ENCODE measurements at regions not wholly inside any gene's neighbourhood (a gene's known extent, or its start where the extent isn't known, plus 50 kb on each side); places are given as distances from the start of the nearest gene placed in this dataset.
"Not testable (repeated sequence)": the region's sequence is repeated elsewhere in the genome, so short reads cannot be mapped to it uniquely, and the experiment has no call there.

GRCh38 chr11:29485641-29486040 lies 531.2 kb downstream of the KCNA4 start:
- DNase-seq: no peak

- DNase-seq: no peak
These were observed 532.3 kb downstream of the KCNA4 start for GRCh38 chr11:29484548-29484947.

- DNase-seq: no peak
These were observed 533.0 kb downstream of the KCNA4 start for GRCh38 chr11:29483831-29484230.

GRCh38 chr11:29482510-29482909 lies 534.3 kb downstream of the KCNA4 start:
- DNase-seq: no peak

- DNase-seq: no peak
These were observed 535.1 kb downstream of the KCNA4 start for GRCh38 chr11:29481738-29482137.

- DNase-seq: no peak
These were observed 535.8 kb downstream of the KCNA4 start for GRCh38 chr11:29480981-29481380.

GRCh38 chr11:29458252-29458651 lies 558.6 kb downstream of the KCNA4 start:
- no peak for DNase-seq

- DNase-seq: peak in 1 of 51 donors; percentile 8
These were observed 564.7 kb downstream of the KCNA4 start for GRCh38 chr11:29452146-29452545.

GRCh38 chr11:29449281-29450074 lies 567.4 kb downstream of the KCNA4 start:
- DNase-seq: no peak

GRCh38 chr11:29448246-29448877 lies 568.5 kb downstream of the KCNA4 start:
- DNase-seq: peak in 10 of 51 donors; percentile 0 to 32 (median 2)

- DNase-seq: no peak
These were observed 569.0 kb downstream of the KCNA4 start for GRCh38 chr11:29447821-29448220.

GRCh38 chr11:29446132-29446531 lies 570.7 kb downstream of the KCNA4 start:
- DNase-seq: no peak

- DNase-seq: not testable (repeated sequence)
These were observed 571.6 kb downstream of the KCNA4 start for GRCh38 chr11:29445191-29445590.

- DNase-seq: no peak
These were observed 578.0 kb downstream of the KCNA4 start for GRCh38 chr11:29438815-29439214.

- DNase-seq: no peak
These were observed 581.4 kb downstream of the KCNA4 start for GRCh38 chr11:29435421-29435820.

GRCh38 chr11:29432719-29433325 lies 584.0 kb downstream of the KCNA4 start:
- DNase-seq: peak in 1 of 51 donors; percentile 11

- DNase-seq: no peak
These were observed 611.5 kb downstream of the KCNA4 start for GRCh38 chr11:29405305-29405704.

GRCh38 chr11:29395555-29396072 lies 621.2 kb downstream of the KCNA4 start:
- no peak for DNase-seq

GRCh38 chr11:29389793-29390192 lies 627.0 kb downstream of the KCNA4 start:
- no peak for DNase-seq

GRCh38 chr11:29373725-29374124 lies 643.1 kb downstream of the KCNA4 start:
- DNase-seq: no peak

GRCh38 chr11:29368126-29368525 lies 648.7 kb downstream of the KCNA4 start:
- no peak for DNase-seq

- no peak for DNase-seq
These were observed 652.8 kb downstream of the KCNA4 start for GRCh38 chr11:29364006-29364405.
